ENCODE measurements at regions not wholly inside any gene's neighbourhood (a gene's known extent, or its start where the extent isn't known, plus 50 kb on each side); places are given as distances from the start of the nearest gene placed in this dataset.
"Not testable (repeated sequence)": the region's sequence is repeated elsewhere in the genome, so short reads cannot be mapped to it uniquely, and the experiment has no call there.

- Histone ChIP-seq H3K9me3 (ENCODE audit: low read depth) (no peaks in the 10 kb centered on the region), H3K36me3 (no peaks in the 10 kb centered on the region), H3K79me2 (ENCODE audit: low read depth) (no peaks in the 10 kb centered on the region), H2AFZ (replicated peaks) (no peak overlapping the region), H3K4me2 (no peak overlapping the region), H3K27ac (no peak overlapping the region), H3K9ac (no peak overlapping the region), H3F3A (ENCODE audit: low read depth) (no peaks in the 10 kb centered on the region), H4K20me1 (ENCODE audit: low read depth) (no peaks in the 10 kb centered on the region), H3K4me1 (no peaks in the 10 kb centered on the region), H3K4me3 (no peak overlapping the region), H3K27me3 (no peaks in the 10 kb centered on the region)
- no peak overlapping the region for H3K27ac Mint-ChIP-seq
- no peaks in the 10 kb centered on the region for H3K36me3 Mint-ChIP-seq
- no peaks in the 10 kb centered on the region for H3K27me3 Mint-ChIP-seq (ENCODE audit: insufficient read depth, low read depth)
- H3K9me3 Mint-ChIP-seq = no peaks in the 10 kb centered on the region
- no peak for TF ChIP-seq EZH2phosphoT487 (IDR thresholded peaks at IDR 0.05)
- TF ChIP-seq CTCF (IDR thresholded peaks at IDR 0.05) = no peak
- no peak for TF ChIP-seq EZH2 (IDR thresholded peaks at IDR 0.05)
- no peak overlapping the region for H3K4me3 Mint-ChIP-seq
- DNase-seq (ENCODE audit: low spot score) = no peak
- H3K4me1 Mint-ChIP-seq = no peaks in the 10 kb centered on the region
These were observed 63.0 kb upstream of the SELENOP start for GRCh38 chr5:42874621-42875198.

- Histone ChIP-seq H3K27ac (no peak overlapping the region), H3K4me3 (no peak overlapping the region), H3K4me1 (no peaks in the 10 kb centered on the region), H3K9me3 (ENCODE audit: low read depth) (no peaks in the 10 kb centered on the region), H3K9ac (no peak overlapping the region), H3K79me2 (ENCODE audit: low read depth) (no peaks in the 10 kb centered on the region), H3K36me3 (no peaks in the 10 kb centered on the region), H2AFZ (replicated peaks) (no peak overlapping the region), H4K20me1 (ENCODE audit: low read depth) (no peaks in the 10 kb centered on the region), H3F3A (ENCODE audit: low read depth) (no peaks in the 10 kb centered on the region), H3K27me3 (no peaks in the 10 kb centered on the region), H3K4me2 (no peak overlapping the region)
- no peak overlapping the region for H3K27ac Mint-ChIP-seq
- H3K4me3 Mint-ChIP-seq = no peak overlapping the region
- TF ChIP-seq EZH2 (IDR thresholded peaks at IDR 0.05) = no peak
- no peak for TF ChIP-seq EZH2phosphoT487 (IDR thresholded peaks at IDR 0.05)
- TF ChIP-seq CTCF (IDR thresholded peaks at IDR 0.05) = no peak
- peaks cover 7% of the 10 kb centered on the region for H3K9me3 Mint-ChIP-seq
- H3K27me3 Mint-ChIP-seq (ENCODE audit: insufficient read depth, low read depth) = peaks cover 2% of the 10 kb centered on the region
- no peaks in the 10 kb centered on the region for H3K36me3 Mint-ChIP-seq
- DNase-seq (ENCODE audit: low spot score) = no peak
- H3K4me1 Mint-ChIP-seq = no peaks in the 10 kb centered on the region
These were observed 61.2 kb upstream of the SELENOP start for GRCh38 chr5:42872865-42873264.

- Histone ChIP-seq H2AFZ (replicated peaks) (peak overlapping the region; percentile 12), H3F3A (ENCODE audit: low read depth) (no peaks in the 10 kb centered on the region), H3K4me3 (no peak overlapping the region), H3K9ac (no peak overlapping the region), H3K4me1 (no peaks in the 10 kb centered on the region), H3K27me3 (no peaks in the 10 kb centered on the region), H3K4me2 (no peak overlapping the region), H3K27ac (no peak overlapping the region), H3K36me3 (no peaks in the 10 kb centered on the region), H3K9me3 (ENCODE audit: low read depth) (no peaks in the 10 kb centered on the region), H3K79me2 (ENCODE audit: low read depth) (no peaks in the 10 kb centered on the region), H4K20me1 (ENCODE audit: low read depth) (no peaks in the 10 kb centered on the region)
- DNase-seq (ENCODE audit: low spot score) = no peak
- Mint-ChIP-seq H3K9me3 (peaks cover 13% of the 10 kb centered on the region), H3K4me3 (no peak overlapping the region), H3K27me3 (ENCODE audit: insufficient read depth, low read depth) (peaks cover 2% of the 10 kb centered on the region), H3K4me1 (no peaks in the 10 kb centered on the region), H3K27ac (no peak overlapping the region), H3K36me3 (no peaks in the 10 kb centered on the region)
- TF ChIP-seq CTCF (IDR thresholded peaks at IDR 0.05) (no peak), EZH2phosphoT487 (IDR thresholded peaks at IDR 0.05) (no peak), EZH2 (IDR thresholded peaks at IDR 0.05) (no peak)
These were observed 59.3 kb upstream of the SELENOP start for GRCh38 chr5:42870882-42871418.

- H3K27ac ChIP-seq; H3K4me3 ChIP-seq; H3K9ac ChIP-seq; H3K27ac Mint-ChIP-seq; H3K9me3 ChIP-seq (ENCODE audit: low read depth); H3F3A ChIP-seq (ENCODE audit: low read depth); H3K4me1 ChIP-seq; H3K27me3 Mint-ChIP-seq (ENCODE audit: insufficient read depth, low read depth); H3K36me3 ChIP-seq; H3K4me1 Mint-ChIP-seq; H3K4me3 Mint-ChIP-seq; H3K36me3 Mint-ChIP-seq; H3K4me2 ChIP-seq; H4K20me1 ChIP-seq (ENCODE audit: low read depth); DNase-seq (ENCODE audit: low spot score); H3K27me3 ChIP-seq; H3K79me2 ChIP-seq (ENCODE audit: low read depth); H2AFZ ChIP-seq (replicated peaks): not testable (repeated sequence)
- H3K9me3 Mint-ChIP-seq = peaks cover 23% of the 10 kb centered on the region
These were observed 56.7 kb upstream of the SELENOP start for GRCh38 chr5:42868417-42868816.

GRCh38 chr5:42864749-42865148 is 53.1 kb upstream of the SELENOP start:
- not testable (repeated sequence) for H3K9me3 ChIP-seq (ENCODE audit: low read depth); H3F3A ChIP-seq (ENCODE audit: low read depth); H3K27me3 Mint-ChIP-seq (ENCODE audit: insufficient read depth, low read depth); DNase-seq (ENCODE audit: low spot score); H3K27me3 ChIP-seq; H3K4me1 Mint-ChIP-seq; H3K4me2 ChIP-seq; H4K20me1 ChIP-seq (ENCODE audit: low read depth); H3K27ac Mint-ChIP-seq; H3K4me1 ChIP-seq; H3K9ac ChIP-seq; H3K79me2 ChIP-seq (ENCODE audit: low read depth); H3K4me3 ChIP-seq; H3K36me3 ChIP-seq; H2AFZ ChIP-seq (replicated peaks); H3K36me3 Mint-ChIP-seq; H3K27ac ChIP-seq; H3K4me3 Mint-ChIP-seq
- peaks cover 30% of the 10 kb centered on the region for H3K9me3 Mint-ChIP-seq
